ENCODE measurements at regions not wholly inside any gene's neighbourhood (a gene's known extent, or its start where the extent isn't known, plus 50 kb on each side); places are given as distances from the start of the nearest gene placed in this dataset.

- no peak overlapping the region for H3K27ac Mint-ChIP-seq (ENCODE audit: unreplicated experiment)
- H3K4me3 Mint-ChIP-seq: no peak overlapping the region
- no peaks in the 10 kb centered on the region for H3K9me3 Mint-ChIP-seq
- no peak for TF ChIP-seq CTCF (conservative IDR thresholded peaks at IDR 0.05)
- DNase-seq (ENCODE audit: low read depth, low spot score): no peak
- H3K4me1 Mint-ChIP-seq: no peaks in the 10 kb centered on the region
- H3K36me3 Mint-ChIP-seq (ENCODE audit: low read depth): peaks cover 3% of the 10 kb centered on the region
- peaks cover 2% of the 10 kb centered on the region for H3K27me3 Mint-ChIP-seq (ENCODE audit: low read depth)
Observed at GRCh38 chr20:60631585-60632287, 620.3 kb upstream of the CDH4 start.

- Mint-ChIP-seq H3K4me3 (no peak overlapping the region), H3K4me1 (no peaks in the 10 kb centered on the region), H3K27me3 (ENCODE audit: low read depth) (peaks cover 2% of the 10 kb centered on the region), H3K27ac (ENCODE audit: unreplicated experiment) (no peak overlapping the region), H3K36me3 (ENCODE audit: low read depth) (peaks cover 3% of the 10 kb centered on the region), H3K9me3 (no peaks in the 10 kb centered on the region)
- no peak for TF ChIP-seq CTCF (conservative IDR thresholded peaks at IDR 0.05)
- no peak for DNase-seq (ENCODE audit: low read depth, low spot score)
Observed at GRCh38 chr20:60632391-60633262, 619.4 kb upstream of the CDH4 start.

- H3K4me3 Mint-ChIP-seq: no peak overlapping the region
- no peaks in the 10 kb centered on the region for H3K36me3 Mint-ChIP-seq (ENCODE audit: low read depth)
Observed at GRCh38 chr20:60634491-60635172, 617.4 kb upstream of the CDH4 start.

GRCh38 chr20:60636417-60636816 lies 615.6 kb upstream of the CDH4 start:
- H3K27me3 Mint-ChIP-seq (ENCODE audit: low read depth): peaks cover 2% of the 10 kb centered on the region
- H3K36me3 Mint-ChIP-seq (ENCODE audit: low read depth): no peaks in the 10 kb centered on the region
- no peak overlapping the region for H3K27ac Mint-ChIP-seq (ENCODE audit: unreplicated experiment)
- no peak overlapping the region for H3K4me3 Mint-ChIP-seq
- TF ChIP-seq CTCF (conservative IDR thresholded peaks at IDR 0.05): no peak
- DNase-seq (ENCODE audit: low read depth, low spot score): no peak
- no peaks in the 10 kb centered on the region for H3K4me1 Mint-ChIP-seq
- H3K9me3 Mint-ChIP-seq: no peaks in the 10 kb centered on the region

More at GRCh38 chr20:60634491-60635172, 617.4 kb upstream of the CDH4 start:
- Mint-ChIP-seq H3K4me1 (no peaks in the 10 kb centered on the region), H3K27ac (ENCODE audit: unreplicated experiment) (no peak overlapping the region), H3K27me3 (ENCODE audit: low read depth) (peaks cover 2% of the 10 kb centered on the region), H3K9me3 (no peaks in the 10 kb centered on the region)
- DNase-seq (ENCODE audit: low read depth, low spot score): no peak
- TF ChIP-seq CTCF (conservative IDR thresholded peaks at IDR 0.05): no peak

- Mint-ChIP-seq H3K36me3 (ENCODE audit: low read depth) (no peaks in the 10 kb centered on the region), H3K4me3 (no peak overlapping the region), H3K4me1 (no peaks in the 10 kb centered on the region), H3K27me3 (ENCODE audit: low read depth) (no peaks in the 10 kb centered on the region), H3K9me3 (no peaks in the 10 kb centered on the region), H3K27ac (ENCODE audit: unreplicated experiment) (no peak overlapping the region)
- no peak for DNase-seq (ENCODE audit: low read depth, low spot score)
- TF ChIP-seq CTCF (conservative IDR thresholded peaks at IDR 0.05): no peak
Observed at GRCh38 chr20:60637801-60638200, 614.3 kb upstream of the CDH4 start.

Measured in neural crest cell (in vitro differentiated cells).